Lower leg skin (tissue), 3 donors: ENCODE measurements at regions not wholly inside any gene's neighbourhood (a gene's known extent, or its start where the extent isn't known, plus 50 kb on each side); places are given as distances from the start of the nearest gene placed in this dataset.

ENCODE experiments used
- POLR2A ChIP-seq, 2 donors: fragments of 450-650 bp; IDR thresholded peaks; one replicate each; pipeline ENCODE4 v1.6.1; 2016 to 2017; ENCODE audit warnings: antibody characterized with exemption in 2 of 2, mild to moderate bottlenecking in 1 of 2, moderate library complexity in 1 of 2
- TF ChIP-seq, protein P1 (sequence below), 3 donors: fragments of 450-650 bp; IDR thresholded peaks; one replicate each; pipeline ENCODE4 v1.5.1; 2016; ENCODE audit warnings: antibody characterized with exemption in 3 of 3, mild to moderate bottlenecking in 3 of 3, moderate library complexity in 2 of 3

DNA sequence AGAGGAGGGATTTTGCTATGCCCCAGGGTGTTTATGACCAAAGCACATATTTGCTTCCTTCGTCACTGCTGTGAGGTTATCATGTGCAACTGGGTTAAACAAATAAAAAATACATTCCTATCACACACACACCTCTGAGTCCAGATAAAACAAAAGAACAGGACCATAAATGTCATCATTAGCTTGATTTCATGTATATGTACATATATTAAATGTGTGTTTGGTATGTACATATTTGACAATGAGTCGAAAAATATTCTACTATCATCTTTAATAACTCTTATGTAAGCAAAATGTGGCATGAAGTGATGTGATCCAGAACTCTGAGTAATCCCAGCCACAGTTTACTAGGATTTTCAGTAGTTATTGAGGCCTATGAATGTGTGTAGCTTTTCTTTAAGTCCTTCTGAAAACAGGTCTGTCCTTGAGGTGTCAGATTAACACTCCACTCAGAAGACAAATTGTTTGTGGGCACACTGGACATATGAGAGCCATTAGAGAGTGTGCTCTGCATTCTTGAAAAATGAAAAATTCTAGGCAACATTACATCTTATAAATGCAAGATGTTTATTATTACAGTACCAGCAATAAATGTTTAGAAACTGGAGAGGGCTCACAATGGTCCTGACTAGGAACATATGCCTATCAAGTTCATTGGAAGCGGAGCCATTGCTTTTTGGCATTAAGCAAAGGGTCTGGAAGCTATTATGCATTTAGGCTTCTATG lies 335.1 kb upstream of the SEMA3A start:
- TF ChIP-seq, protein P1, sequence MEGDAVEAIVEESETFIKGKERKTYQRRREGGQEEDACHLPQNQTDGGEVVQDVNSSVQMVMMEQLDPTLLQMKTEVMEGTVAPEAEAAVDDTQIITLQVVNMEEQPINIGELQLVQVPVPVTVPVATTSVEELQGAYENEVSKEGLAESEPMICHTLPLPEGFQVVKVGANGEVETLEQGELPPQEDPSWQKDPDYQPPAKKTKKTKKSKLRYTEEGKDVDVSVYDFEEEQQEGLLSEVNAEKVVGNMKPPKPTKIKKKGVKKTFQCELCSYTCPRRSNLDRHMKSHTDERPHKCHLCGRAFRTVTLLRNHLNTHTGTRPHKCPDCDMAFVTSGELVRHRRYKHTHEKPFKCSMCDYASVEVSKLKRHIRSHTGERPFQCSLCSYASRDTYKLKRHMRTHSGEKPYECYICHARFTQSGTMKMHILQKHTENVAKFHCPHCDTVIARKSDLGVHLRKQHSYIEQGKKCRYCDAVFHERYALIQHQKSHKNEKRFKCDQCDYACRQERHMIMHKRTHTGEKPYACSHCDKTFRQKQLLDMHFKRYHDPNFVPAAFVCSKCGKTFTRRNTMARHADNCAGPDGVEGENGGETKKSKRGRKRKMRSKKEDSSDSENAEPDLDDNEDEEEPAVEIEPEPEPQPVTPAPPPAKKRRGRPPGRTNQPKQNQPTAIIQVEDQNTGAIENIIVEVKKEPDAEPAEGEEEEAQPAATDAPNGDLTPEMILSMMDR (IDR thresholded peaks at IDR 0.05) = no peak
- TF ChIP-seq POLR2A (IDR thresholded peaks at IDR 0.05) = no peak
